ENCODE measurements at regions not wholly inside any gene's neighbourhood (a gene's known extent, or its start where the extent isn't known, plus 50 kb on each side); places are given as distances from the start of the nearest gene placed in this dataset.

DNA sequence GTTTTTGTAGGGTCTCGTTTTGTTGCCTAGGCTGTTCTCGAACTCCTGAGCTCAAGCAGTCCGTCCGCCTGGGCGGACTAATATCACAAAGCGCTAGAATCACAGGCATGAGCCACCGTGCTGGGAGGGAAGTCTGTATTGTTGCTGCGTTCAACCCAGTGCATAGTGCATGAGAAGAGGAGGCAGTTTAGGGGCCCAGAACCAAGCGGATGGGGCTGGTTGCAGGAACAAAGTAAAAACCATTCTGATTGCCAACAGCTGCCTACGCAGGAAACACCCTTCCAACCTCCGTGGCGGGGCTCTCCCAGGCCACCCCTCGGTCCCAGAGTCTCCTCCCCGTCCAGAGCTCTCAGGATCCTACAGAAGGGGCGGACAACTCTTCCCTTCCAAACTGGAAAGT is 87.1 kb downstream of the ANXA2R start:
- no peaks in the 10 kb centered on the region for H3K36me3 ChIP-seq (ENCODE audit: control insufficient read depth, low read length)
- H3K9me3 ChIP-seq (ENCODE audit: control insufficient read depth, insufficient read depth, low read length): no peaks in the 10 kb centered on the region
- H4K20me1 ChIP-seq (ENCODE audit: control insufficient read depth, insufficient read depth, low read depth, low read length): no peaks in the 10 kb centered on the region

DNA sequence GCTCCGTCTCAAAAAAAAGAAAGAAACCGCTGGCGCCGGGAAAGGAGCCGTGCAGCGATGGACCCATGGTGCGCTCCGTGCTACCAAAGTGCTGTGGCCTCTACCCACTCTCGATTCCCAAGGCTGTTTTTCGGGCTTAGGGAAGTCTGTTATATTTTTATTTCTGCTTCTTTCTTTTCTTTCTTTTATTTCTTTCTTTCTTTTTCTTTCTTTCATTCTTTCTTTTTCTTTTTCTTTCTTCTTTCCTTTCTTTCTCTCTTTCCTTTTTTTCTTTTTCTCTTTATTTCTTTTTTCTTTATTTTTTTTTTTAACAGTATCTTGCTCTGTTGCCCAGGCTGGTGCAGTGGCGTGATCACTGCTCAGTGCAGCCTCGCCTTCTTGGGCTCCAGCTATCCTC is 87.5 kb downstream of the ANXA2R start:
- Histone ChIP-seq H3K4me2 (ENCODE audit: low read length) (no peak overlapping the region), H3K9me3 (ENCODE audit: control insufficient read depth, insufficient read depth, low read length) (no peaks in the 10 kb centered on the region), H3K36me3 (ENCODE audit: control insufficient read depth, low read length) (no peaks in the 10 kb centered on the region), H4K20me1 (ENCODE audit: control insufficient read depth, insufficient read depth, low read depth, low read length) (no peaks in the 10 kb centered on the region), H3K4me3 (ENCODE audit: low read length) (no peak overlapping the region), H3K4me1 (ENCODE audit: control insufficient read depth, low read length) (peaks cover 32% of the 10 kb centered on the region), H3K79me2 (ENCODE audit: control insufficient read depth, low read length) (no peaks in the 10 kb centered on the region), H3K27ac (ENCODE audit: low read depth, low read length) (no peak overlapping the region), H3F3A (ENCODE audit: control insufficient read depth, insufficient read depth) (no peaks in the 10 kb centered on the region), H3K27me3 (ENCODE audit: control insufficient read depth, low read length) (peaks cover 69% of the 10 kb centered on the region), H3K9me2 (replicated peaks; ENCODE audit: control insufficient read depth, low read length) (no peaks in the 10 kb centered on the region)
- TF ChIP-seq, protein P1, sequence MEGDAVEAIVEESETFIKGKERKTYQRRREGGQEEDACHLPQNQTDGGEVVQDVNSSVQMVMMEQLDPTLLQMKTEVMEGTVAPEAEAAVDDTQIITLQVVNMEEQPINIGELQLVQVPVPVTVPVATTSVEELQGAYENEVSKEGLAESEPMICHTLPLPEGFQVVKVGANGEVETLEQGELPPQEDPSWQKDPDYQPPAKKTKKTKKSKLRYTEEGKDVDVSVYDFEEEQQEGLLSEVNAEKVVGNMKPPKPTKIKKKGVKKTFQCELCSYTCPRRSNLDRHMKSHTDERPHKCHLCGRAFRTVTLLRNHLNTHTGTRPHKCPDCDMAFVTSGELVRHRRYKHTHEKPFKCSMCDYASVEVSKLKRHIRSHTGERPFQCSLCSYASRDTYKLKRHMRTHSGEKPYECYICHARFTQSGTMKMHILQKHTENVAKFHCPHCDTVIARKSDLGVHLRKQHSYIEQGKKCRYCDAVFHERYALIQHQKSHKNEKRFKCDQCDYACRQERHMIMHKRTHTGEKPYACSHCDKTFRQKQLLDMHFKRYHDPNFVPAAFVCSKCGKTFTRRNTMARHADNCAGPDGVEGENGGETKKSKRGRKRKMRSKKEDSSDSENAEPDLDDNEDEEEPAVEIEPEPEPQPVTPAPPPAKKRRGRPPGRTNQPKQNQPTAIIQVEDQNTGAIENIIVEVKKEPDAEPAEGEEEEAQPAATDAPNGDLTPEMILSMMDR (IDR thresholded peaks at IDR 0.05; ENCODE audit: low read depth, low read length, poor library complexity, severe bottlenecking): no peak
- no peak for TF ChIP-seq EZH2phosphoT487 (IDR thresholded peaks at IDR 0.05; ENCODE audit: borderline replicate concordance, low read length)

More for the DNA sequence above, 87.1 kb downstream of the ANXA2R start:
- H3K79me2 ChIP-seq (ENCODE audit: control insufficient read depth, low read length): no peaks in the 10 kb centered on the region
- H3K4me3 ChIP-seq (ENCODE audit: low read length): no peak overlapping the region
- H3F3A ChIP-seq (ENCODE audit: control insufficient read depth, insufficient read depth): no peaks in the 10 kb centered on the region
- H3K27ac ChIP-seq (ENCODE audit: low read depth, low read length): no peak overlapping the region
- H3K4me2 ChIP-seq (ENCODE audit: low read length): no peak overlapping the region
- H3K27me3 ChIP-seq (ENCODE audit: control insufficient read depth, low read length): peaks cover 66% of the 10 kb centered on the region
- H3K9me2 ChIP-seq (replicated peaks; ENCODE audit: control insufficient read depth, low read length): no peaks in the 10 kb centered on the region
- H3K4me1 ChIP-seq (ENCODE audit: control insufficient read depth, low read length): peaks cover 32% of the 10 kb centered on the region
- no peak for TF ChIP-seq EZH2phosphoT487 (IDR thresholded peaks at IDR 0.05; ENCODE audit: borderline replicate concordance, low read length)
- TF ChIP-seq, protein P1 (IDR thresholded peaks at IDR 0.05; ENCODE audit: low read depth, low read length, poor library complexity, severe bottlenecking): no peak

GRCh38 chr5:42951293-42951840 is 88.8 kb downstream of the ANXA2R start:
- Histone ChIP-seq H3K36me3 (ENCODE audit: control insufficient read depth, low read length) (no peaks in the 10 kb centered on the region), H3K4me2 (ENCODE audit: low read length) (peak overlapping the region; percentile 61), H4K20me1 (ENCODE audit: control insufficient read depth, insufficient read depth, low read depth, low read length) (no peaks in the 10 kb centered on the region), H3K4me1 (ENCODE audit: control insufficient read depth, low read length) (peaks cover 32% of the 10 kb centered on the region), H3K27ac (ENCODE audit: low read depth, low read length) (no peak overlapping the region), H3F3A (ENCODE audit: control insufficient read depth, insufficient read depth) (no peaks in the 10 kb centered on the region), H3K9me3 (ENCODE audit: control insufficient read depth, insufficient read depth, low read length) (no peaks in the 10 kb centered on the region), H3K4me3 (ENCODE audit: low read length) (peak overlapping the region; percentile 58), H3K9me2 (replicated peaks; ENCODE audit: control insufficient read depth, low read length) (no peaks in the 10 kb centered on the region), H3K79me2 (ENCODE audit: control insufficient read depth, low read length) (no peaks in the 10 kb centered on the region), H3K27me3 (ENCODE audit: control insufficient read depth, low read length) (peaks cover 64% of the 10 kb centered on the region)
- peak; percentile 81 for TF ChIP-seq EZH2phosphoT487 (IDR thresholded peaks at IDR 0.05; ENCODE audit: borderline replicate concordance, low read length)
- TF ChIP-seq, protein P1 (IDR thresholded peaks at IDR 0.05; ENCODE audit: low read depth, low read length, poor library complexity, severe bottlenecking): no peak

All from DOHH2 (cell line).